Natural killer cell (primary cell): ENCODE measurements at regions not wholly inside any gene's neighbourhood (a gene's known extent, or its start where the extent isn't known, plus 50 kb on each side); places are given as distances from the start of the nearest gene placed in this dataset.

ENCODE experiments used
- ATAC-seq, 3 donors: fragments of 150-1000 bp in 2 of 3; fragments of 200-7000 bp in 1 of 3; cut with Tn5 transposase; 1 replicate in 1 of 3; 2 replicates in 2 of 3; pipeline ENCODE4 v1.10.0; 2021; ENCODE audit warnings: mild to moderate bottlenecking in 2 of 3, moderate library complexity in 2 of 3
- DNase-seq, 2 donors: peaks; one replicate each; pipeline versions ENCODE4 v3.0.0 to v3.0.0-alpha.2; 2013 to 2021; ENCODE audit warnings: mixed read lengths in 1 of 2
- H3K27ac ChIP-seq: one replicate; pipeline ENCODE4 v1.5.1; 2013; ENCODE audit warnings: mild to moderate bottlenecking, low read length
- H3K27me3 ChIP-seq: one replicate; pipeline ENCODE4 v1.6.1; 2013; ENCODE audit warnings: low read length; ENCODE audit not compliant: control insufficient read depth, insufficient read depth
- H3K36me3 ChIP-seq: one replicate; pipeline ENCODE4 v1.6.1; 2013; ENCODE audit warnings: low read length; ENCODE audit not compliant: control insufficient read depth, insufficient read depth
- H3K4me1 ChIP-seq: one replicate; pipeline ENCODE4 v1.6.1; 2013; ENCODE audit warnings: low read length; ENCODE audit not compliant: control insufficient read depth, insufficient read depth
- H3K4me3 ChIP-seq: one replicate; pipeline ENCODE4 v1.5.1; 2013; ENCODE audit warnings: low read length
- H3K9me3 ChIP-seq: one replicate; pipeline ENCODE4 v1.6.1; 2013; ENCODE audit warnings: low read length; ENCODE audit not compliant: control insufficient read depth, insufficient read depth
- H3K27ac Mint-ChIP-seq, 2 donors: one replicate each; pipeline ENCODE4 v1.8.0; 2022; ENCODE audit warnings: mild to moderate bottlenecking in 2 of 2, mixed read lengths in 2 of 2, moderate library complexity in 1 of 2
- H3K27me3 Mint-ChIP-seq, 2 donors: one replicate each; pipeline ENCODE4 v1.8.0; 2022; ENCODE audit warnings: low read depth in 2 of 2, mixed read lengths in 2 of 2
- H3K36me3 Mint-ChIP-seq: one replicate; pipeline ENCODE4 v1.8.0; 2022; ENCODE audit warnings: mixed read lengths
- H3K4me1 Mint-ChIP-seq, 2 donors: one replicate each; pipeline ENCODE4 v1.8.0; 2022; ENCODE audit warnings: mixed read lengths in 2 of 2
- H3K4me3 Mint-ChIP-seq: one replicate; pipeline ENCODE4 v1.8.0; 2022; ENCODE audit warnings: mild to moderate bottlenecking, moderate library complexity, mixed read lengths
- H3K9me3 Mint-ChIP-seq, 2 donors: one replicate each; pipeline ENCODE4 v1.8.0; 2022; ENCODE audit warnings: mixed read lengths in 2 of 2
- WGBS: methylation state at CpG from one replicate; pipeline ENCODE4 v1.1.7; 2013; ENCODE audit warnings: missing lambda C conversion rate; ENCODE audit not compliant: insufficient coverage; 5-methylcytosine and 5-hydroxymethylcytosine counted together
- intact Hi-C: fragments of 100-400 bp; cut with micrococcal nuclease; formaldehyde crosslinking; loops from one replicate; pipeline ENCODE4 v1.14.2; 2022
- TF ChIP-seq, protein P1 (sequence below): fragments of 200-600 bp; IDR thresholded peaks from one replicate; pipeline ENCODE4 v1.8.0; 2022; ENCODE audit warnings: antibody characterized with exemption

DNA sequence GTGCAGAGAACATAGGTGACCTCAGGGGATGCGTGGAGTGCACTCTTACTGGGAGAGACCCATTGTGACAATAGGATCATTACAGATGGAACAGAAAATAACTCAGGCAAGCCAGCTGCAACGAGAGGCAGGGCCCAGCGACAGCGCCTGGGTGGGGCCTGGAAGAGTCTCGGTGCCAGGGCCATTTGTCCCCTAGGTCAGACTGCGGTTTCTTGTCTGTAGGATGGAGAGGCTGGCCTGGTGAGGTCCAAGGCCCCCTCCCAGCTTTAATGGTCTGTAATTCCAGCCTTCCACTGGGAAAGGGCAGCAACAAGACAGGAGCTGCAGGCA lies 208.6 kb upstream of the APCDD1 start:
- Mint-ChIP-seq H3K27ac (no peak overlapping the region), H3K36me3 (no peaks in the 10 kb centered on the region), H3K9me3 (no peaks in the 10 kb centered on the region), H3K27me3 (no peaks in the 10 kb centered on the region), H3K4me1 (no peaks in the 10 kb centered on the region), H3K4me3 (no peak overlapping the region)
- Histone ChIP-seq H3K27ac (no peak overlapping the region), H3K4me1 (no peaks in the 10 kb centered on the region), H3K27me3 (no peaks in the 10 kb centered on the region), H3K4me3 (no peak overlapping the region), H3K9me3 (no peaks in the 10 kb centered on the region), H3K36me3 (no peaks in the 10 kb centered on the region)
- WGBS, result 87% methylated on average over 6 of the region's 6 CpGs
- intact Hi-C loops, result no loop called here
- DNase-seq, result no peak
- no peak for ATAC-seq
- TF ChIP-seq, protein P1, sequence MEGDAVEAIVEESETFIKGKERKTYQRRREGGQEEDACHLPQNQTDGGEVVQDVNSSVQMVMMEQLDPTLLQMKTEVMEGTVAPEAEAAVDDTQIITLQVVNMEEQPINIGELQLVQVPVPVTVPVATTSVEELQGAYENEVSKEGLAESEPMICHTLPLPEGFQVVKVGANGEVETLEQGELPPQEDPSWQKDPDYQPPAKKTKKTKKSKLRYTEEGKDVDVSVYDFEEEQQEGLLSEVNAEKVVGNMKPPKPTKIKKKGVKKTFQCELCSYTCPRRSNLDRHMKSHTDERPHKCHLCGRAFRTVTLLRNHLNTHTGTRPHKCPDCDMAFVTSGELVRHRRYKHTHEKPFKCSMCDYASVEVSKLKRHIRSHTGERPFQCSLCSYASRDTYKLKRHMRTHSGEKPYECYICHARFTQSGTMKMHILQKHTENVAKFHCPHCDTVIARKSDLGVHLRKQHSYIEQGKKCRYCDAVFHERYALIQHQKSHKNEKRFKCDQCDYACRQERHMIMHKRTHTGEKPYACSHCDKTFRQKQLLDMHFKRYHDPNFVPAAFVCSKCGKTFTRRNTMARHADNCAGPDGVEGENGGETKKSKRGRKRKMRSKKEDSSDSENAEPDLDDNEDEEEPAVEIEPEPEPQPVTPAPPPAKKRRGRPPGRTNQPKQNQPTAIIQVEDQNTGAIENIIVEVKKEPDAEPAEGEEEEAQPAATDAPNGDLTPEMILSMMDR, result no peak

DNA sequence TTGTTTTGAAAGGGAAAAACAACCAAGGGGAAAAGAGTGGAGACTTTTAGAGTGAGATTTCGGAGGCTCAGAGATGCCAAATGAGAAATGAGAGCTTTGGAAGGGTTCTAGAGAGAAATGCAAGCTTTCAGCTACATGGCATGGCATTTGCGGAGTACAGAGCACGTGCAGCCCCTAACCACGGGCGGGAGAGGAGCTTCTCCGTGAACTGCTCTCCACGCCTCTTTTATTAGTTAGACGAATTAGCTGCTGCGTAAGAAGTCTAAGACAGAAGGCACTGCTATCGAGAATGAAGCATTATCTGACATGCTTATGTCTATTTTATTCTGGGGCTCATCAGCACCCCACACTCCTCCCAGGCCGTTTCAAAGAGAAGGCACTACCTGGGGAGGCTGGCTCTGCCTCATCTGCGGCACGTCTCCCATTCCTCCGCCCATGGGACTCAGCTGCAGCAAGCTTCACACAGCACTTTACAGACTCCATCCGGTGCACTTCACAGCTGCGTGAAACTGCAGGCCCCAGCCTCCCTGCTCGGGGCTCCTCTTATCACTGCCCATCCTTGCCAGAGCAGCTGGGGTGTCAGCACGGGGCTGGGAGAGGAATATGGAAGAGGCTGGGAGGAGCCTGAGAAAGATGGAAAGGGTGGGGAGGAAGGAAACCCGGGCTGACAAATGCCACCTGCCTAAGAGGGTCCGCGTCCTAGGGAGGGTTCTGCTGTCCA lies 207.3 kb upstream of the APCDD1 start:
- Histone ChIP-seq H3K9me3 (no peaks in the 10 kb centered on the region), H3K4me1 (no peaks in the 10 kb centered on the region), H3K36me3 (no peaks in the 10 kb centered on the region), H3K27me3 (no peaks in the 10 kb centered on the region), H3K27ac (no peak overlapping the region), H3K4me3 (no peak overlapping the region)
- DNase-seq, result no peak
- Mint-ChIP-seq H3K9me3 (no peaks in the 10 kb centered on the region), H3K4me1 (no peaks in the 10 kb centered on the region), H3K27ac (no peak overlapping the region), H3K4me3 (no peak overlapping the region), H3K27me3 (no peaks in the 10 kb centered on the region), H3K36me3 (no peaks in the 10 kb centered on the region)
- TF ChIP-seq, protein P1, result no peak
- intact Hi-C loops, result no loop called here
- WGBS, result 68% methylated on average over 21 of the region's 21 CpGs
- ATAC-seq, result no peak

DNA sequence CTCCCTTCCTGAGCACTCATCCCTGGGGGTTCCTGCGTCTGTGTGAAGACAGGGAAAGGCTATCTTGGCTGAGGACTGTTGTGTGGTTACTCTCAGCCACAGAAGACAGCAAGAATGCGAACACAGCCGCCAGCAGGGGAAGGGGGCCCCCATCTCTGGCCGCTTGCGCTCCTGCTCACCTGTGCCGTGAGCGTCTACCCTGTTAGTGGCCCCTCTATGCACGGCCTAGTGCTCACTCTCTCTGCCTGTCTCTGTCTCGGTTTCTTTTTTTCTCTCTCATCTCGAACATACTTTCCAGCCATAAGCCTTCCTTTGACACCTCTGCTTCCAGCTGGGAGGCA lies 206.7 kb upstream of the APCDD1 start:
- H3K27ac ChIP-seq, result no peak overlapping the region
- no peaks in the 10 kb centered on the region for H3K9me3 ChIP-seq
- H3K27me3 ChIP-seq, result no peaks in the 10 kb centered on the region

DNA sequence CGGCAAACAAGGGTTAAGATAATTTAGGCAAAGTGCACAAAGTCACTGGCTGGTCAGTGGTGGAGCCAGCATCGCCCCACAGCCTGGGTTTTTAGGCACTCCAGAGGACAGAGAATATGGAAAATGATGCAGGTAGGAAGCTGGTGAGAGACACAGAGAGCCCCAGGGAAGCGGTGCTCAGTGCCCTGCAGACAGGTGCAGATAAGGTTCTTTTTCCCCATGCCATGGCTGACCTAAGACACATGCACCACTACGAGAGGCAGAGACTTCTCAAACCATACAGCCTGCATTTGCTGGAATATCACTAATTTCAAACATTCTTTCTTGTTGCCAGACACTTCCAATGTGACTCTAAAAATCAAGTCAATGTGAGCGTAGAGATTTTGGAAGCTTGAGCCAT lies 205.7 kb upstream of the APCDD1 start:
- Mint-ChIP-seq H3K27me3 (no peaks in the 10 kb centered on the region), H3K4me3 (no peak overlapping the region), H3K4me1 (no peaks in the 10 kb centered on the region), H3K36me3 (no peaks in the 10 kb centered on the region), H3K9me3 (no peaks in the 10 kb centered on the region), H3K27ac (no peak overlapping the region)
- ATAC-seq, result no peak
- no peaks in the 10 kb centered on the region for H3K36me3 ChIP-seq
- 92% methylated on average over 5 of the region's 5 CpGs for WGBS
- intact Hi-C loops, result no loop called here
- no peak overlapping the region for H3K27ac ChIP-seq
- DNase-seq, result no peak
- no peak overlapping the region for H3K4me3 ChIP-seq
- TF ChIP-seq, protein P1, result no peak
- no peaks in the 10 kb centered on the region for H3K9me3 ChIP-seq
- no peaks in the 10 kb centered on the region for H3K4me1 ChIP-seq
- no peaks in the 10 kb centered on the region for H3K27me3 ChIP-seq

More for the DNA sequence above, 206.7 kb upstream of the APCDD1 start:
- DNase-seq, result no peak
- H3K9me3 Mint-ChIP-seq, result no peaks in the 10 kb centered on the region
- no peaks in the 10 kb centered on the region for H3K4me1 Mint-ChIP-seq
- no peak for ATAC-seq
- H3K27me3 Mint-ChIP-seq, result no peaks in the 10 kb centered on the region
- TF ChIP-seq, protein P1, result no peak
- H3K27ac Mint-ChIP-seq, result no peak overlapping the region
- Histone ChIP-seq H3K4me1 (no peaks in the 10 kb centered on the region), H3K36me3 (no peaks in the 10 kb centered on the region), H3K4me3 (no peak overlapping the region)
- intact Hi-C loops, result no loop called here
- no peak overlapping the region for H3K4me3 Mint-ChIP-seq
- whole genome bisulfite sequencing, result 79% methylated on average over 10 of the region's 10 CpGs
- H3K36me3 Mint-ChIP-seq, result no peaks in the 10 kb centered on the region
